Keratinocyte (primary cell): ENCODE measurements at regions not wholly inside any gene's neighbourhood (a gene's known extent, or its start where the extent isn't known, plus 50 kb on each side); places are given as distances from the start of the nearest gene placed in this dataset.

Source experiments
- CTCF ChIP-seq, 3 experiments: IDR thresholded peaks in 1 of 3; conservative IDR thresholded peaks in 1 of 3; optimal IDR thresholded peaks in 1 of 3; 2 replicates in 2 of 3; 3 replicates in 1 of 3; pipeline versions ENCODE3 to v1.5.1; 2011; ENCODE audit warnings: low read length in 3 of 3, mild to moderate bottlenecking in 3 of 3, moderate library complexity in 2 of 3, control low read depth in 1 of 3, inconsistent platforms in 1 of 3; ENCODE audit not compliant: insufficient read depth in 2 of 3; ENCODE audit errors: extremely low read depth in 1 of 3
- EZH2 ChIP-seq: IDR thresholded peaks from one replicate; pipeline ENCODE4 v1.6.1; 2012; ENCODE audit warnings: inconsistent platforms, mild to moderate bottlenecking, low read length, moderate library complexity

- TF ChIP-seq CTCF (optimal IDR thresholded peaks at IDR 0.05 in 1 of 3, IDR thresholded peaks at IDR 0.05 in 1 of 3, conservative IDR thresholded peaks at IDR 0.05 in 1 of 3; ENCODE audit: extremely low read depth in 1 of 3, insufficient read depth in 2 of 3, low read length in 3 of 3) (no peak), EZH2 (no peak)
These were observed 826.5 kb upstream of the PIK3C3 start for GRCh38 chr18:41128545-41128944.
